ENCODE measurements at regions not wholly inside any gene's neighbourhood (a gene's known extent, or its start where the extent isn't known, plus 50 kb on each side); places are given as distances from the start of the nearest gene placed in this dataset.
"Not testable (repeated sequence)": the region's sequence is repeated elsewhere in the genome, so short reads cannot be mapped to it uniquely, and the experiment has no call there.

GRCh38 chr9:24652181-24652580 lies 106.5 kb upstream of the IZUMO3 start:
- no peaks in the 10 kb centered on the region for H3K27me3 Mint-ChIP-seq

GRCh38 chr9:24628809-24629208 lies 83.1 kb upstream of the IZUMO3 start:
- H3K4me1 Mint-ChIP-seq (ENCODE audit: low read depth); H3K9me3 Mint-ChIP-seq (ENCODE audit: low read depth); H3K27me3 Mint-ChIP-seq; H3K27ac Mint-ChIP-seq; H3K4me3 Mint-ChIP-seq (ENCODE audit: low read depth); DNase-seq (ENCODE audit: low spot score, unreplicated experiment); H3K36me3 Mint-ChIP-seq (ENCODE audit: insufficient read depth): not testable (repeated sequence)

More at GRCh38 chr9:24652181-24652580, 106.5 kb upstream of the IZUMO3 start:
- no peaks in the 10 kb centered on the region for H3K4me1 Mint-ChIP-seq (ENCODE audit: low read depth)
- no peak for TF ChIP-seq CTCF (IDR thresholded peaks at IDR 0.05; ENCODE audit: unreplicated experiment)
- DNase-seq (ENCODE audit: low spot score, unreplicated experiment) = no peak
- no peak overlapping the region for H3K27ac Mint-ChIP-seq
- peaks cover 15% of the 10 kb centered on the region for H3K9me3 Mint-ChIP-seq (ENCODE audit: low read depth)
- H3K36me3 Mint-ChIP-seq (ENCODE audit: insufficient read depth) = no peaks in the 10 kb centered on the region
- H3K4me3 Mint-ChIP-seq (ENCODE audit: low read depth) = no peak overlapping the region

- no peak for TF ChIP-seq CTCF (IDR thresholded peaks at IDR 0.05; ENCODE audit: unreplicated experiment)
- Mint-ChIP-seq H3K27me3 (no peaks in the 10 kb centered on the region), H3K36me3 (ENCODE audit: insufficient read depth) (no peaks in the 10 kb centered on the region), H3K27ac (no peak overlapping the region), H3K4me3 (ENCODE audit: low read depth) (no peak overlapping the region), H3K9me3 (ENCODE audit: low read depth) (no peaks in the 10 kb centered on the region), H3K4me1 (ENCODE audit: low read depth) (no peaks in the 10 kb centered on the region)
- no peak for DNase-seq (ENCODE audit: low spot score, unreplicated experiment)
These were observed 79.4 kb upstream of the IZUMO3 start for GRCh38 chr9:24625097-24625496.

- Mint-ChIP-seq H3K4me3 (ENCODE audit: low read depth) (no peak overlapping the region), H3K27ac (no peak overlapping the region), H3K9me3 (ENCODE audit: low read depth) (no peaks in the 10 kb centered on the region), H3K4me1 (ENCODE audit: low read depth) (no peaks in the 10 kb centered on the region), H3K27me3 (no peaks in the 10 kb centered on the region), H3K36me3 (ENCODE audit: insufficient read depth) (no peaks in the 10 kb centered on the region)
- no peak for DNase-seq (ENCODE audit: low spot score, unreplicated experiment)
- TF ChIP-seq CTCF (IDR thresholded peaks at IDR 0.05; ENCODE audit: unreplicated experiment) = no peak
These were observed 78.8 kb upstream of the IZUMO3 start for GRCh38 chr9:24624481-24624880.

- H3K27me3 Mint-ChIP-seq = no peaks in the 10 kb centered on the region
- H3K9me3 Mint-ChIP-seq (ENCODE audit: low read depth) = no peaks in the 10 kb centered on the region
- H3K27ac Mint-ChIP-seq = no peak overlapping the region
- H3K4me1 Mint-ChIP-seq (ENCODE audit: low read depth) = no peaks in the 10 kb centered on the region
- no peak for DNase-seq (ENCODE audit: low spot score, unreplicated experiment)
- no peak for TF ChIP-seq CTCF (IDR thresholded peaks at IDR 0.05; ENCODE audit: unreplicated experiment)
- H3K36me3 Mint-ChIP-seq (ENCODE audit: insufficient read depth) = no peaks in the 10 kb centered on the region
- H3K4me3 Mint-ChIP-seq (ENCODE audit: low read depth) = no peak overlapping the region
These were observed 75.0 kb upstream of the IZUMO3 start for GRCh38 chr9:24620741-24621140.

- Mint-ChIP-seq H3K27me3 (no peaks in the 10 kb centered on the region), H3K27ac (no peak overlapping the region), H3K4me1 (ENCODE audit: low read depth) (peaks cover 2% of the 10 kb centered on the region), H3K36me3 (ENCODE audit: insufficient read depth) (no peaks in the 10 kb centered on the region), H3K4me3 (ENCODE audit: low read depth) (no peak overlapping the region), H3K9me3 (ENCODE audit: low read depth) (no peaks in the 10 kb centered on the region)
- no peak for DNase-seq (ENCODE audit: low spot score, unreplicated experiment)
- no peak for TF ChIP-seq CTCF (IDR thresholded peaks at IDR 0.05; ENCODE audit: unreplicated experiment)
These were observed 71.2 kb upstream of the IZUMO3 start for GRCh38 chr9:24616863-24617262.
